HUES6 (cell line): ENCODE measurements at regions not wholly inside any gene's neighbourhood (a gene's known extent, or its start where the extent isn't known, plus 50 kb on each side); places are given as distances from the start of the nearest gene placed in this dataset.

Source experiments
- H3K27ac ChIP-seq: 2 replicates; pipeline ENCODE4 v1.7.0; 2013; ENCODE audit warnings: low read depth, mild to moderate bottlenecking, low read length, inconsistent platforms
- H3K27me3 ChIP-seq: 2 replicates; pipeline ENCODE4 v1.6.1; 2013; ENCODE audit warnings: low read length; ENCODE audit not compliant: control insufficient read depth, insufficient read depth
- H3K36me3 ChIP-seq: 2 replicates; pipeline ENCODE4 v1.6.1; 2013; ENCODE audit warnings: low read length; ENCODE audit not compliant: control insufficient read depth, insufficient read depth
- H3K4me1 ChIP-seq: 2 replicates; pipeline ENCODE4 v1.6.1; 2013; ENCODE audit warnings: low read length; ENCODE audit not compliant: control insufficient read depth, insufficient read depth
- H3K4me3 ChIP-seq: 2 replicates; pipeline ENCODE4 v1.5.1; 2013; ENCODE audit warnings: low read depth, low read length
- H3K9ac ChIP-seq: one replicate; pipeline ENCODE4 v1.6.1; 2013; ENCODE audit warnings: mild to moderate bottlenecking, low read length
- H3K9me3 ChIP-seq: 2 replicates; pipeline ENCODE4 v1.6.1; 2013; ENCODE audit warnings: low read depth, low read length; ENCODE audit not compliant: control insufficient read depth, insufficient read depth

GRCh38 chr10:10256860-10257259 lies 760.8 kb upstream of the CELF2 start:
- Histone ChIP-seq H3K27ac (no peak overlapping the region), H3K27me3 (no peaks in the 10 kb centered on the region), H3K36me3 (no peaks in the 10 kb centered on the region), H3K4me1 (no peaks in the 10 kb centered on the region), H3K9me3 (peaks cover 5% of the 10 kb centered on the region), H3K4me3 (no peak overlapping the region), H3K9ac (no peak overlapping the region)

- H3K27me3 ChIP-seq = no peaks in the 10 kb centered on the region
Measured at GRCh38 chr10:10259013-10259412, 758.7 kb upstream of the CELF2 start.

GRCh38 chr10:10270126-10271050 lies 747.3 kb upstream of the CELF2 start:
- Histone ChIP-seq H3K4me1 (no peaks in the 10 kb centered on the region), H3K27ac (no peak overlapping the region), H3K4me3 (no peak overlapping the region), H3K9ac (no peak overlapping the region), H3K27me3 (no peaks in the 10 kb centered on the region), H3K9me3 (no peaks in the 10 kb centered on the region), H3K36me3 (no peaks in the 10 kb centered on the region)

More at GRCh38 chr10:10259013-10259412, 758.7 kb upstream of the CELF2 start:
- Histone ChIP-seq H3K36me3 (no peaks in the 10 kb centered on the region), H3K4me1 (no peaks in the 10 kb centered on the region), H3K9ac (no peak overlapping the region), H3K4me3 (no peak overlapping the region), H3K9me3 (peaks cover 5% of the 10 kb centered on the region; the same call in 1 of the 2 replicates), H3K27ac (no peak overlapping the region)

GRCh38 chr10:10271639-10272192 lies 746.0 kb upstream of the CELF2 start:
- no peak overlapping the region for H3K4me3 ChIP-seq
- H3K27me3 ChIP-seq = no peaks in the 10 kb centered on the region
- H3K36me3 ChIP-seq = no peaks in the 10 kb centered on the region
- H3K9ac ChIP-seq = no peak overlapping the region
- no peaks in the 10 kb centered on the region for H3K9me3 ChIP-seq
- no peaks in the 10 kb centered on the region for H3K4me1 ChIP-seq
- no peak overlapping the region for H3K27ac ChIP-seq

DNA sequence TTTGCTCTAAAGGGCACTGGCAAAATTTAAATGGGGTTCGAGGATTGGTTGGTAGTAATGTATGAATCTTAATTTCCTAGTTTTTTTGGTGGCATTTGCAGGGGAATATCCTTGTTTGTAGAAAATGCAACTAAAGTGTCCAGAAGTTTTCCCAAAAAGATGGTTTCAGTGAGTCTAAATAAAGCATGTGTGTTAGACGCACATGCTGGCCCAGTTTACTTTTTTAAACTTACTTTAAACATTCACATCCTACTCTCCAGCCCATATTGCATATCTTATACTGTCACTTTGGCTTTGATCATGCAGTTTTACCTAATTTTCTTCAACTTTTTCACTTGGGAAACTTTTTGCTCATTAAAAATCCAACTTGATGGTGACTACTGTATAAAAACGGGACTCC lies 744.0 kb upstream of the CELF2 start:
- Histone ChIP-seq H3K27me3 (no peaks in the 10 kb centered on the region), H3K9ac (no peak overlapping the region), H3K9me3 (no peaks in the 10 kb centered on the region), H3K4me1 (no peaks in the 10 kb centered on the region), H3K27ac (no peak overlapping the region), H3K36me3 (no peaks in the 10 kb centered on the region), H3K4me3 (no peak overlapping the region)

- H3K27ac ChIP-seq = no peak overlapping the region
- H3K4me1 ChIP-seq = no peaks in the 10 kb centered on the region
Measured at GRCh38 chr10:10279906-10280305, 737.8 kb upstream of the CELF2 start.

DNA sequence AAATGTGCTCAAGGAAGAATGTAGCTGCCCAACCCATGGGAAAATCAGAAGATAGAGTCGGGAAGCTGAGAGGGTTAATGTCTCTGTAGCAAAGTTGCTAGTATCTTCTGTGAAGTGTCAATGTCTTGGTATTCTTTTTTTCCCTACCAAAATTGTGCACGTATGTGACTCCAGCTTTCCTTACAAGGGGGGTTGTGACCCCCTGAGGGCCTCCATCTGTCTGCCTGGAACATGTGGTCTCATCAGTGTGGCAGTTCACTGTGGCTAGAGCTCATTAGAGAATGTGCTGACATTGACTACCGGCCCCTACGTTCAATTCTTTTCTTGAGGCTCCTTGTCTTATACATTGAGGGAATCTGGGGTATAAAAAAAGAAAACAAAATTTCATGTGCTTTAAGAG lies 725.2 kb upstream of the CELF2 start:
- H3K27me3 ChIP-seq = no peaks in the 10 kb centered on the region
- no peak overlapping the region for H3K9ac ChIP-seq
- H3K9me3 ChIP-seq = no peaks in the 10 kb centered on the region; the same call in 1 of the 2 replicates

More at GRCh38 chr10:10279906-10280305, 737.8 kb upstream of the CELF2 start:
- no peaks in the 10 kb centered on the region for H3K27me3 ChIP-seq
- no peaks in the 10 kb centered on the region for H3K36me3 ChIP-seq
- no peak overlapping the region for H3K4me3 ChIP-seq
- H3K9ac ChIP-seq = no peak overlapping the region
- H3K9me3 ChIP-seq = 0 out of 2 replicates have a peak, but pooled peaks cover 2% of the 10 kb centered on the region

DNA sequence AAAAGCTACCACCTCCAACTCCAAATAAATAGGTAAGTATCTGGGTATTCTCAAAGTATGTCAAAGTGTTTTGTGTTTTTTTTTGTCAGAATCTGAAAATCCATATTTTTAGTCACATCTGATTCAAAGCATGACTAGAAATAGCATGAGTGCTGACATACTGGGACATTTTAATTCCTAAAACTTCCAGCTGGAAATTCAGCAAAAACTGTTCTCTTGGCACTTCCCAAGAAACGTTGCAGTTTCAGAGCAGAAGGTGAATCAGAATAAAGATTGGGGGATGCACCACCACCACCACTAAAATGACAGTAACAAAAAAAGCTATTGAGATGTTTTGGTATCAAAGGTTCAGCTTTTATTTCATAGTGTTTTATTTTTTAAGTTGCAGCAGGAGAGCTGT lies 724.6 kb upstream of the CELF2 start:
- H3K4me3 ChIP-seq = no peak overlapping the region
- no peak overlapping the region for H3K27ac ChIP-seq
- H3K9me3 ChIP-seq = no peaks in the 10 kb centered on the region; the same call in 1 of the 2 replicates
- no peak overlapping the region for H3K9ac ChIP-seq
- H3K36me3 ChIP-seq = no peaks in the 10 kb centered on the region
- peaks cover 27% of the 10 kb centered on the region for H3K4me1 ChIP-seq
- H3K27me3 ChIP-seq = no peaks in the 10 kb centered on the region

More for the DNA sequence above, 725.2 kb upstream of the CELF2 start:
- peaks cover 27% of the 10 kb centered on the region for H3K4me1 ChIP-seq
- no peaks in the 10 kb centered on the region for H3K36me3 ChIP-seq
- H3K27ac ChIP-seq = no peak overlapping the region
- H3K4me3 ChIP-seq = no peak overlapping the region

GRCh38 chr10:10293481-10293951 lies 724.2 kb upstream of the CELF2 start:
- H3K27me3 ChIP-seq = no peaks in the 10 kb centered on the region
- H3K4me3 ChIP-seq = no peak overlapping the region
- no peaks in the 10 kb centered on the region for H3K36me3 ChIP-seq
- no peak overlapping the region for H3K9ac ChIP-seq
- peaks cover 27% of the 10 kb centered on the region for H3K4me1 ChIP-seq
- H3K9me3 ChIP-seq = no peaks in the 10 kb centered on the region; the same call in 1 of the 2 replicates
- no peak overlapping the region for H3K27ac ChIP-seq

DNA sequence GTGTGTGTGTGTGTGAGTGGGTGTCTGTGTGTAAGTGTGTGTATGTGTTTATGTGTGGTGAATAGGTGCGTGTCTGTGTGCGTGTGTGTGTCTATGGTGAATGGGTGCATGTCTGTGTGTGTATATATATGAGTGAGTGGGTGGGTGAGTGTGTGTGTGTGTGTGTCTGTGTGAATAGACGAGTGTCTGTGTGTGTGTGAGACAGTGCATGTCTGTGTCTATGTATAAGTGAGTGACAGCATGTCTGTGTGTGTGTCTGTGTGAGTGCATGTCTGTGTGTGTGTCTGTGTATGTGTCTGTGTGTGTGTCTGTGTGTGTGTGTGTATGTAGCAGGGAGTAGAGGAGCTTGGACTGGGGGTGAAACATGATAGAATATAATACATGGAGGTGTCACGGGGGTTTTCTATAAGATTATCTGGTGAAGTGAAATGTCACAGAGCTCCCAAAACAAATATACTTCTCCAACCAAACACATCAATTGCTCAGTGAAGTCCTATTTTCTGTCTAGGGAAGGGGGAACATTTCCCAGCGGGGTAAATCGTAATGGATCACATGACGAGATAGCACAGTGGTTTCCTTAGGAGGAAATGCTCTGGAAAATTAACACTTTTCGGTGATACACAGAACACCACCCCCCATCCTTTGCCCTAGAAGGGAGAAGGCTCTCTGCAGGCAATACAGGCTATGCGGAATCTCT lies 723.3 kb upstream of the CELF2 start:
- Histone ChIP-seq H3K4me3 (no peak overlapping the region), H3K9me3 (no peaks in the 10 kb centered on the region; the same call in 1 of the 2 replicates), H3K27ac (no peak overlapping the region), H3K9ac (no peak overlapping the region), H3K4me1 (peaks cover 27% of the 10 kb centered on the region), H3K27me3 (no peaks in the 10 kb centered on the region), H3K36me3 (no peaks in the 10 kb centered on the region)
